HG03135 (cell line): ENCODE measurements at regions not wholly inside any gene's neighbourhood (a gene's known extent, or its start where the extent isn't known, plus 50 kb on each side); places are given as distances from the start of the nearest gene placed in this dataset.

Source experiments
- ATAC-seq: cut with Tn5 transposase; IDR thresholded peaks from one replicate; pipeline ENCODE4 v1.9.1; 2021; ENCODE audit warnings: mild to moderate bottlenecking, moderate library complexity; ENCODE audit not compliant: unreplicated experiment

- ATAC-seq, result no peak
Observed at GRCh38 chr6:112697265-112697664, 350.1 kb downstream of the RFPL4B start.

DNA sequence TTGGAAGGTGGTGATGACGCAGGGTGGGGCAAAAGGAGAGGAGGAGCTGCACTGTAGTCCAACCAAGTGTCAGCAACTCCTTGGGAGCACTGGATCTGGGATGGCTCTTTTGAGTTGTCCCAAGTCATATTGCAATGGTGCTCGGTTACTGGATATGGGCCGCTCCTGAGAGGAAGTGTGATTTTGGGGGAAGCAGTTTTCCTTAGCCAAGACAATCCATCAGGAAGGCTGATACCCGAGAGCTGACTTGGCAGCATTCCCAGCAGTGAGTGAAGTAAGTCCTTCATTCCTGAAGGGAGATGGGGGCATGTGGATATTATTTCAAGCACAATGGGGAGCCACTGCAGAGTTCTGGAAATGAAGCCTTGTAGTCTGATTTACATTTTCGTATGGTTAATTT lies 354.1 kb downstream of the RFPL4B start:
- no peak for ATAC-seq

DNA sequence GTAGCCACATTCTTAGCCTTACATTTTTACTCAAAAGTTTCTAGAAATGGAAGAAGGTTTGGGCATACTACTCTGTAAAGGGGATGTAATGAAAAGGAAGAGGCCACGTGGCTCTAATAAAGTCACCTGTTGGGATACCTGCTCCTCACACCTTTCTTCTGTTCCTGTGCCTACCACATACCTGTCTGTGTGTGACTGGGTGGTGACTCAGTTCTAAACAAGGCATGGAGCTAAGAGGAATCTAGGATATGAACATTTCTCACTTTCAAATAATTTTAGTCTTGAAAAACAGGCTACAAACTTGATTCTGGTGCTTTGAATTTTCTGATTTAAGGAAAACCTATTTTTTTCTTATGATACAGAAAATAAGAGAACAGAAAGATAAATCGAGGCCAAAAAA lies 363.6 kb downstream of the RFPL4B start:
- no peak for ATAC-seq

DNA sequence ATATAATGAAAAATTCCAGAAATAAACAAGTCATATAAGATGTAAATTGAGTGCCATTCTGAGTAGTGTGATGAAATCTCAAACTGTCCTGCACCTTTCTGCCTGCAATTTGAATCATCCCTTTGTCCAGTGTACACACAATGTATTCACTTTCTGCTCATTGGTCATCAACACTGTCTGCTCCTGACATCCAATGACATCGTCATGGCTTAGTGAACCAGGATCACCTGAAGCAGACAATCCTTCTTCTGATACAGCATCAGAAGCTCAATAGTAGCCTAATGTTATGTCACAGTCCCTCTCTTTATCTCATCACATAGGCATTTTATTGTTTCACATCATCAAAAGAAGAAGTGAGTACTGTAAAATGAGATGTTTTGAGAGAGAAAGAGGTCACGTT lies 366.3 kb downstream of the RFPL4B start:
- ATAC-seq, result no peak

GRCh38 chr6:112717401-112717800 lies 370.3 kb downstream of the RFPL4B start:
- no peak for ATAC-seq

DNA sequence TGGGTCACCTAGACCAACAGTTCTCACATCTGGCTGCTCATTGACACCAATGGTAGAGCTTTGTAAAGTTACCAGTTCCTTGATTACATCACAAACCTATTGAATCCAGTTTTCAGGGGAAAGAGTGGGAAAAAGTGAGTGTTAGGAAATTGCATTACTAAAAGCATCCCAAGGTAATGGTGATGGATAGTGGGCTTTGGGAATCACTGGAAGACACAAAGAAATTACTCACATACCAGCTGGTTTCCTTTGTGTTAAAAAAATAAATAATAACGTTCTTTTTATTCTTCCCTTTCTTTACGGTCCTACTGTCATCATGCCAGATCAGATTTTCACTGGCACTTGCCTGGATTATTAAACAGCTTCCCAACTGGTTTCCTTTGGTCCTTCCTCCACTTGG lies 370.7 kb downstream of the RFPL4B start:
- ATAC-seq, result no peak

- no peak for ATAC-seq
Observed at GRCh38 chr6:112725541-112726085, 378.5 kb downstream of the RFPL4B start.

- ATAC-seq, result no peak
Observed at GRCh38 chr6:112735129-112735528, 388.0 kb downstream of the RFPL4B start.

GRCh38 chr6:112739766-112740165 lies 392.6 kb downstream of the RFPL4B start:
- no peak for ATAC-seq

GRCh38 chr6:112743323-112743722 lies 396.2 kb downstream of the RFPL4B start:
- no peak for ATAC-seq

DNA sequence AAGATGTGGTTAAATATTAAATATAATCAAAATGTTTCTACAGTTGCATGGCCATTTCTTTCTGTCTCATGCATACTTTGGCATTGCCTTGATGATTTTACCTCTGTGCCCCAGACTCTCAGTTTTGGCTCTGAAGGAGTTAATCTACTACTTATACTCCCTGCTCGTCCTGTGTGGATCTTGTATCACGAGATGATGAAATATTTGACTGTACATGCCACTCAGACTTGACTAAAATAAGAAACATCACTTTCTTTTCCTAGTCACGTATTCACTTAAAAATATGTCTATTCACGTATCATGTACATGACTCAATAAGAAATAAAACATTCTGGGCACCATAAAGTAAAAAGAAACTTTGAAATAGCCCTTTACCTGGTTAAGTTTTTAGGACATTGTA lies 397.7 kb downstream of the RFPL4B start:
- no peak for ATAC-seq

DNA sequence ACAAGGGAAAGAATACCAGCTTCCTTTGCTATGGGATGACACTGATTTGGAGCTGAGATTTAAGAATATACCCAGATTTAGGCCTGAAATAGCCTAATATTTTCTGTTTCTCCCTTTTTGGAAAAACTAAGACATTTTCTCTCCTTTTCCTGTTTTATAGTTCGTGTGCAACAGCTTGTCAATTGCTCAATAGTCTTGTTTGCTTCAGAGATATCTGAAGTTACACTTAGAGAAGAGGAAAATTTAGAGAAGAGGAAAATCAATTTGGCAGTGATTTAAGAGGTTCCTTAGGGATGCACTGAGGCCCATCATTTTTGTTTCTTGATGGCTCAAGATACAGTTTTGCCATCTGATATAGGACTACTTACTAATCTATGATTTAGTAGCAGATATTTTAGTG lies 398.6 kb downstream of the RFPL4B start:
- no peak for ATAC-seq

- ATAC-seq, result no peak
Observed at GRCh38 chr6:112749673-112750072, 402.5 kb downstream of the RFPL4B start.

DNA sequence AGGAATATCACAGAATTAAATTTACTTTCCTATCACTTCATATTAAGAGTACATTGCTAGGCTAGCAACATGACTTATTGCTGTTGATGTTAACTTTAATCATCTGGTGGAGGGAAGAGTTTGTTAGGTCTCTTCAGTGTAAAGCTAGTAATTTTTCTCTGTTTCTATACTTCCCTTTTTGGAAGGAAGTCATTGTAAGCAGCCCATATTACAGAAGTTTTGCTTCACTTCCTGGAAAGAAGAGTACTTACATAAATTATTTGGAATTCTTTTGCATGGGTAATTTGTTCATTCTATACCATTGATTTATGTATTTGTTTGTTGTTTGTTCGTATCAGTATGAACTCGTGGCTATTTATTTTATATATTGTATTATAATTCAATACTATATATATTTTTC lies 405.2 kb downstream of the RFPL4B start:
- ATAC-seq, result no peak

- no peak for ATAC-seq
Observed at GRCh38 chr6:112752791-112753190, 405.7 kb downstream of the RFPL4B start.

GRCh38 chr6:112760831-112761230 lies 413.7 kb downstream of the RFPL4B start:
- no peak for ATAC-seq

DNA sequence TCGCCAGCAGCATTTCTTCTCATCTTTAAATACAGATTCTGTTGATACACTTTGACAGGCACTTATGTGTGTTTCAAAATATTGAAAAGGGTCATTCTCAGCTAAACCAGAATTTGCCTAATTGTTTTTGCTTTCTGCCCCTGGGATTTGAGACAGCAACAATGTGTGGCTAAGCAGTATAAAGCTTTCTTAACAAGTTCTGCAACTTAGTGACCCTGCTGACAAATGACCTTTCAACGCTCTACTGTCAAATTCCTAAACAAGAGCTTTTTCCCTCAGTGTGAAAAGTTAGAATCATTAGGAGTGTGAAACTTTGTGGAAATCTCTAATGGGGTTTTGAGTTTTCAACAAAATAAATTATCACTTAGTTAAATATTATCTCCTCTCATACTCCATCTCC lies 414.6 kb downstream of the RFPL4B start:
- no peak for ATAC-seq

DNA sequence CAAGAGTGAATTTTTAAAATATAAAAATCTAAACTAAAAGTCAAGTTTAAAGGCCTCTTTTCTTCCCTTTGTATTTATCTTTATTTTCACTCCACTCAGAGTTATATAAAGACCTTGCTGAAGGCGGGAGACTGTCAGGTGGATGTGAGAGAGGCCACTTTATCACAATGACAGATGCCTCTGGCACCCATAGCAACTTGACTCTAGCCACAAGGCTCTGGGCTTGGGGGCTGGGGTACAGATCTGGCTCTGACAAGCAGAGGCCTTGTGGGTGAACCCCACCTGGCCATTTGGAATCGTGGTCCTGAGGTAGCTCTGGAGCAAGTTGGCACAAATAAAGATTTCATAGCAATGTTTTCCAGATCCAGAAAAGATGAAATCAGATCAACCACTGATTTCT lies 417.2 kb downstream of the RFPL4B start:
- no peak for ATAC-seq

DNA sequence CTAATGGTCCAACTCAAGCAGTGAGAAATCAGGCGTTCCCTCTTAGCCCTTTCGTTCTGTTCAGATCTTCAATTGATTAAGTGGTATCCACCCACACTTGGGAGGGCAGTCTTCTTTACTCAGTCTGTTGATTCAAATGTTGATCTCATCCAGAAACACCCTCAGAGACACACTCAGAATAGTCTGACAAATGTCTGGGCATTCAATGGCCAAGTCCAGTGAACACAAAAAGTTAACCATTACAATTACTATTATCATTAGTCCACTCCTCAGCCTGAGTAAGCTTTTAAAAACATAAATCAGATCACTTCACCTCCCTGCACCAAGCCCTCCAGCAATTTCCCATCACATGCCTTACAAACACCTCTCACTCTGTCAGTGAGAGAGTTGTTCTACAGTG lies 423.2 kb downstream of the RFPL4B start:
- ATAC-seq, result no peak

DNA sequence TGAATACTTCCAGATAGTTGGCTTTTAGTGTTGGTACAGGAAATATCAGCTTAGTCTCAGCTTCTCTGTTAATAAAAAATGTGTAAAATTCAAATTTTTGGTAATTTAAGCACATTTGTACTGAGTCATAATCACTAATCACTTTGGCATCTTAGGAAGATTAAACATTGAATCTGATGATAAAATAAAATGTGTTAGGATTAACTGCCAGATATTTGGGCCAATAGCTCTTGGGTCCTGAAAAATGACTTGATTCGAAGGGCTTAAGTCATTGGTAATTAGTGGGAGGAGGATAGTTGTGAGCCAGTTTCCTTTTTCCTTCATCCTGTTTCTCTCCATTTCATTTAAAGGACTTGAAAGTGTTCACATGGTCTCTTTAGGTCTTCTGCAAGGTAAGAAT lies 426.1 kb downstream of the RFPL4B start:
- ATAC-seq, result no peak

GRCh38 chr6:112774319-112774718 lies 427.2 kb downstream of the RFPL4B start:
- ATAC-seq, result no peak

DNA sequence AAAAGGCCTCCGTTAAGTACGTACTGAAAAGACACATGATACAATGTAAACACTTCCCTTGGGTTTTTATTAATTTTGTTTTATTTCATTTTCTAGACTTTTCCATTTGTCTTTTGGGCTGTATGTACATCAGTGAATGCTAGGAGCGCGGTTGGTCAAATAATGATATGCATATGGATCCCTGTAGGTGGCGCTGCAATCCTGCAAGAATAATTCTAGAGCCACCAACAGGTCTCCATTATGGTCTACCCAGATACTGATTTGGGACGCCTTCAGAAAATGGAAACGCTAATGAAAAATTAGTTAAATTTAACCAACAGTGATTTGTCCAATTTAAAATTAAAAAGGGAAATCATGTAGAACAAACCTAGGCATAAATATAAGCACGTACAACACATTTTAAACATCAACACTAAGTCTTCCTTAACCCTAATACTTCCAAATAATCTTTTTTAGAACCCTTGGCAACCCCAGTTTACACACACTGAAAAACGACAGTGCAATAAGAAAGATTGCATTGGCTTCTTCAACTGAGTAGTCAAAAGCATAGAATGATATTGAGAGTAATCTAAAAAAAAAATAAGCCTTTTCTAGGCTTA lies 433.5 kb downstream of the RFPL4B start:
- ATAC-seq, result peak; percentile 95

DNA sequence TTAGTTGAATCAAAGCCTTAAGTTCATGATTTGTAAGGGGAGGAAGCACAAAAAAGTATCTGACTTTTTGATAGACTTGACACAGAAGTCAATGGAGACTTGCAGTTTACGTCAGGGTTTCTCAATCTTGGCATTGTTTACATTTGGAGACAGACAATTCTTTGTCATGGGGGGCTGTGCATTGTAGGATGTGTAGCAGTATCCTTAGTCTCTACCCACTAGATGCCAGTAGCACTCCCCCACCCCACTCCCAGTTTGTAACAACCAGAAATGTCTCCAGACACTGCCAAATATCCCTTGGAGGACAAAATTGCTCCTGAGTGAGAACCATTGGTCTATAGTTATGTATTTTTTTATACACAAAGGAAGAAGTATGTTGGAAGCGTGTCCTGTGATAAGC lies 434.1 kb downstream of the RFPL4B start:
- ATAC-seq, result no peak
